ENCODE measurements at regions not wholly inside any gene's neighbourhood (a gene's known extent, or its start where the extent isn't known, plus 50 kb on each side); places are given as distances from the start of the nearest gene placed in this dataset.

DNA sequence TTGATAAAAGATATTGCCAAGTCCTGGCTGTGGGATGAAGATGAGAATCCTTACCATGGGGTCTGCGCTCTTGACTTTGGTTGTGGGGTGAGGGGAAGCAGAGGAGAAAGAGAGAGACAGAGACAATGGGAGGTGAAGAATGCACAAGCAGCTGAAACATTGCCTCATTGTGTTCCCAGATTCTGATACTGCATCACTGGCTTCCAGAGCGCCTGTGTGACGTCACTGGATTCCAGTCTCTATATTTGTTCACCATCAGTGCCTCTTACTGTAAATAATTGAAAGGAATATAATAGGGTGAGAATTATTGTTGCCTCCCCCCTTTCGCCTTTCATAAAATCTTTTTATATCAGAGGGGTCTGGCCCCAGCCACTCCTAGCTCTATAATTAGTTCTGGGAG lies 188.9 kb upstream of the NTF3 start:
- no peaks in the 10 kb centered on the region for H3K36me3 ChIP-seq (ENCODE audit: control insufficient read depth in 2 of 2, extremely low read depth in 1 of 2, insufficient read depth in 2 of 2, low read length in 2 of 2)
- intact Hi-C loops (cut with micrococcal nuclease) (no loop called here), dilution Hi-C loops (cut with MboI; ENCODE audit: extremely low pct_ligation_motif_present, low sequenced_read_pairs) (no loop called here)
- H3K4me2 ChIP-seq (ENCODE audit: insufficient read depth, low read length): no peak overlapping the region
- ChIA-PET POLR2A (no interaction called here), CTCF (no interaction called here)
- H2AFZ ChIP-seq (ENCODE audit: low read depth, low read length): no peak overlapping the region
- no peak overlapping the region for H3K27ac ChIP-seq (ENCODE audit: insufficient read depth, low read depth, low read length)
- TF ChIP-seq FOS (IDR thresholded peaks at IDR 0.05; ENCODE audit: borderline replicate concordance, insufficient read depth, low read length) (no peak), EZH2 (IDR thresholded peaks at IDR 0.05; ENCODE audit: borderline replicate concordance, low read depth, low read length, severe bottlenecking) (no peak), POLR2A (IDR thresholded peaks at IDR 0.05; ENCODE audit: low read depth, low read length) (no peak), POLR2AphosphoS5 (IDR thresholded peaks at IDR 0.05; ENCODE audit: insufficient read depth, low read depth, low read length) (no peak), GATA2 (IDR thresholded peaks at IDR 0.05; ENCODE audit: insufficient read depth, insufficient read length, low read depth, low read length) (no peak), MYC (IDR thresholded peaks at IDR 0.05; ENCODE audit: low read depth, low read length) (no peak)
- TF ChIP-seq, protein P1, sequence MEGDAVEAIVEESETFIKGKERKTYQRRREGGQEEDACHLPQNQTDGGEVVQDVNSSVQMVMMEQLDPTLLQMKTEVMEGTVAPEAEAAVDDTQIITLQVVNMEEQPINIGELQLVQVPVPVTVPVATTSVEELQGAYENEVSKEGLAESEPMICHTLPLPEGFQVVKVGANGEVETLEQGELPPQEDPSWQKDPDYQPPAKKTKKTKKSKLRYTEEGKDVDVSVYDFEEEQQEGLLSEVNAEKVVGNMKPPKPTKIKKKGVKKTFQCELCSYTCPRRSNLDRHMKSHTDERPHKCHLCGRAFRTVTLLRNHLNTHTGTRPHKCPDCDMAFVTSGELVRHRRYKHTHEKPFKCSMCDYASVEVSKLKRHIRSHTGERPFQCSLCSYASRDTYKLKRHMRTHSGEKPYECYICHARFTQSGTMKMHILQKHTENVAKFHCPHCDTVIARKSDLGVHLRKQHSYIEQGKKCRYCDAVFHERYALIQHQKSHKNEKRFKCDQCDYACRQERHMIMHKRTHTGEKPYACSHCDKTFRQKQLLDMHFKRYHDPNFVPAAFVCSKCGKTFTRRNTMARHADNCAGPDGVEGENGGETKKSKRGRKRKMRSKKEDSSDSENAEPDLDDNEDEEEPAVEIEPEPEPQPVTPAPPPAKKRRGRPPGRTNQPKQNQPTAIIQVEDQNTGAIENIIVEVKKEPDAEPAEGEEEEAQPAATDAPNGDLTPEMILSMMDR (IDR thresholded peaks at IDR 0.05; ENCODE audit: extremely low read depth in 1 of 2, insufficient read depth in 1 of 2, low read depth in 1 of 2, low read length in 2 of 2): no peak
- TF ChIP-seq, protein P2, sequence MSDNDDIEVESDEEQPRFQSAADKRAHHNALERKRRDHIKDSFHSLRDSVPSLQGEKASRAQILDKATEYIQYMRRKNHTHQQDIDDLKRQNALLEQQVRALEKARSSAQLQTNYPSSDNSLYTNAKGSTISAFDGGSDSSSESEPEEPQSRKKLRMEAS (IDR thresholded peaks at IDR 0.05; ENCODE audit: insufficient read depth, insufficient read length): no peak
- H3K4me3 ChIP-seq (replicated peaks in 1 of 3; ENCODE audit: insufficient read depth in 1 of 3, low read depth in 1 of 3, low read length in 3 of 3): no peak overlapping the region
- H3K9ac ChIP-seq (replicated peaks; ENCODE audit: extremely low read depth, insufficient read depth, low read length): no peak overlapping the region
- no TSS peak for BruUV-seq (replicated peaks)
- H3K4me1 ChIP-seq (ENCODE audit: control insufficient read depth, extremely low read depth, insufficient read depth, low read length): no peaks in the 10 kb centered on the region
- DNase-seq (ENCODE audit: low read depth, low spot score): no peak
- no peaks in the 10 kb centered on the region for H3K27me3 ChIP-seq (ENCODE audit: control insufficient read depth in 2 of 2, insufficient read depth in 2 of 2, low read length in 2 of 2)
- no peaks in the 10 kb centered on the region for H3K79me2 ChIP-seq (ENCODE audit: control insufficient read depth, insufficient read depth, low read length)
- no peak for FAIRE-seq
- no peaks in the 10 kb centered on the region for H3K9me3 ChIP-seq (replicated peaks; ENCODE audit: control insufficient read depth, insufficient read depth, low read length)
- no peaks in the 10 kb centered on the region for H3K9me1 ChIP-seq (replicated peaks; ENCODE audit: control insufficient read depth, extremely low read depth, insufficient read depth, low read length)
- H4K20me1 ChIP-seq (replicated peaks; ENCODE audit: control insufficient read depth, extremely low read depth, insufficient read depth, low read length): no peaks in the 10 kb centered on the region

Data from endothelial cell of umbilical vein (primary cell).